PC-3 (cell line): ENCODE measurements at regions not wholly inside any gene's neighbourhood (a gene's known extent, or its start where the extent isn't known, plus 50 kb on each side); places are given as distances from the start of the nearest gene placed in this dataset.

Source experiments
- ATAC-seq: fragments of 200-7000 bp; cut with Tn5 transposase; 2 replicates; pipeline ENCODE4 v1.9.1; 2020; ENCODE audit warnings: mild to moderate bottlenecking, moderate library complexity
- BruUV-seq: library from RNA; stranded (reverse); fragments of 400-500 nt; replicated peaks from 2 replicates; lab custom pipeline; 2021; lab: Mats Ljungman, UMichigan
- CTCF ChIA-PET: fragments of 300-600 bp; sonication (Branson Sonifier 250); formaldehyde crosslinking; loops from one replicate; lab custom pipeline; 2022; ENCODE audit warnings: antibody characterized with exemption; lab: Charles Lee
- POLR2A ChIA-PET: fragments of 300-600 bp; sonication (Branson Sonifier 250); formaldehyde crosslinking; loops from one replicate; lab custom pipeline; 2022; ENCODE audit warnings: antibody characterized with exemption; ENCODE audit not compliant: unreplicated experiment; lab: Charles Lee
- DNase-seq: peaks from one replicate; pipeline ENCODE4 v3.0.0-alpha.2; 2015
- H2AFZ ChIP-seq: fragments of 300-600 bp; sonication (generic); 2 replicates; pipeline ENCODE4 v1.6.0; 2016; ENCODE audit warnings: antibody characterized with exemption, low read length
- H3F3A ChIP-seq: fragments of 300-600 bp; sonication (generic); one replicate; pipeline ENCODE4 v1.6.0; 2017; ENCODE audit warnings: antibody characterized with exemption, low read length, control low read depth, mild to moderate bottlenecking; ENCODE audit not compliant: unreplicated experiment
- H3K27ac ChIP-seq: fragments of 300-600 bp; sonication (generic); 2 replicates; pipeline ENCODE4 v1.5.1; 2016; ENCODE audit warnings: mild to moderate bottlenecking, low read length
- H3K27me3 ChIP-seq: fragments of 300-600 bp; sonication (generic); 2 replicates; pipeline ENCODE4 v1.6.1; 2016; ENCODE audit warnings: low read length, mixed read lengths
- H3K36me3 ChIP-seq: fragments of 300-600 bp; sonication (generic); 2 replicates; pipeline ENCODE4 v1.6.1; 2016; ENCODE audit warnings: low read depth, mixed run types, low read length, mixed read lengths
- H3K4me1 ChIP-seq: fragments of 300-600 bp; sonication (generic); 2 replicates; pipeline ENCODE4 v1.5.1; 2016; ENCODE audit warnings: low read length; ENCODE audit not compliant: insufficient read depth
- H3K4me2 ChIP-seq: fragments of 300-600 bp; sonication (generic); 2 replicates; pipeline ENCODE4 v1.6.0; 2016; ENCODE audit warnings: low read length
- H3K4me3 ChIP-seq: fragments of 300-600 bp; sonication (generic); 2 replicates; pipeline ENCODE4 v1.5.1; 2016; ENCODE audit warnings: mild to moderate bottlenecking, low read length, mixed read lengths
- H3K79me2 ChIP-seq: fragments of 300-600 bp; sonication (generic); 2 replicates; pipeline ENCODE4 v1.6.1; 2017; ENCODE audit warnings: low read length, mixed read lengths
- H3K9ac ChIP-seq: fragments of 300-600 bp; sonication (generic); 2 replicates; pipeline ENCODE4 v1.6.0; 2016; ENCODE audit warnings: mild to moderate bottlenecking, low read length
- H3K9me2 ChIP-seq: fragments of 300-600 bp; sonication (generic); replicated peaks from 2 replicates; pipeline ENCODE4 v1.6.1; 2016; ENCODE audit warnings: mixed run types, low read length, mixed read lengths
- H3K9me3 ChIP-seq: fragments of 300-600 bp; sonication (generic); 2 replicates; pipeline ENCODE4 v1.6.1; 2016; ENCODE audit warnings: low read length, mixed read lengths
- H4K20me1 ChIP-seq: fragments of 300-600 bp; sonication (generic); 2 replicates; pipeline ENCODE4 v1.6.1; 2016; ENCODE audit warnings: low read length, mixed read lengths
- CTCF ChIP-seq: fragments of 300-600 bp; sonication (generic); conservative IDR thresholded peaks from 2 replicates; pipeline ENCODE4 v1.5.1; 2017; ENCODE audit warnings: antibody characterized with exemption, low read depth, mild to moderate bottlenecking, low read length
- EZH2 ChIP-seq: fragments of 300-600 bp; sonication (generic); IDR thresholded peaks from one replicate; pipeline ENCODE4 v1.6.1; 2017; ENCODE audit warnings: antibody characterized with exemption, mild to moderate bottlenecking, low read length; ENCODE audit not compliant: unreplicated experiment
- EZH2phosphoT487 ChIP-seq: fragments of 300-600 bp; sonication (generic); IDR thresholded peaks from 2 replicates; pipeline ENCODE4 v1.6.1; 2018; ENCODE audit warnings: mild to moderate bottlenecking, antibody characterized with exemption, low read length, borderline replicate concordance
- intact Hi-C: fragments of 100-400 bp; cut with micrococcal nuclease; formaldehyde crosslinking; loops from 2 replicates; pipeline ENCODE4 v1.9.0; 2023

GRCh38 chr10:132993271-132994184 is 51.2 kb upstream of the CFAP46 start:
- ChIA-PET CTCF (no interaction called here), POLR2A (no interaction called here)
- Histone ChIP-seq H4K20me1 (no peaks in the 10 kb centered on the region), H3K9ac (no peak overlapping the region), H2AFZ (no peak overlapping the region), H3K79me2 (no peaks in the 10 kb centered on the region), H3K4me3 (no peak overlapping the region), H3F3A (no peaks in the 10 kb centered on the region), H3K4me2 (no peak overlapping the region), H3K36me3 (no peaks in the 10 kb centered on the region), H3K4me1 (no peaks in the 10 kb centered on the region), H3K9me2 (no peaks in the 10 kb centered on the region), H3K27me3 (peaks cover 38% of the 10 kb centered on the region), H3K9me3 (no peaks in the 10 kb centered on the region), H3K27ac (no peak overlapping the region)
- no peak for ATAC-seq
- DNase-seq = no peak
- no TSS peak for BruUV-seq
- intact Hi-C loops = no loop called here
- no peak for TF ChIP-seq EZH2
- TF ChIP-seq EZH2phosphoT487 = no peak
- TF ChIP-seq CTCF = no peak

GRCh38 chr10:132992433-132993215 is 50.3 kb upstream of the CFAP46 start:
- CTCF ChIA-PET = no interaction called here
- H3K79me2 ChIP-seq = no peaks in the 10 kb centered on the region
- intact Hi-C loops = no loop called here
- no peaks in the 10 kb centered on the region for H3K36me3 ChIP-seq
- no peak overlapping the region for H3K27ac ChIP-seq
- H4K20me1 ChIP-seq = no peaks in the 10 kb centered on the region
- ATAC-seq = no peak
- TF ChIP-seq EZH2 (no peak), EZH2phosphoT487 (no peak), CTCF (no peak)
- H3K4me1 ChIP-seq = no peaks in the 10 kb centered on the region
- H3K9me3 ChIP-seq = no peaks in the 10 kb centered on the region
- H3K27me3 ChIP-seq = peaks cover 29% of the 10 kb centered on the region
- POLR2A ChIA-PET = no interaction called here
- no peaks in the 10 kb centered on the region for H3F3A ChIP-seq
- H2AFZ ChIP-seq = no peak overlapping the region
- BruUV-seq = no TSS peak
- H3K4me3 ChIP-seq = no peak overlapping the region
- no peak for DNase-seq
- H3K9me2 ChIP-seq = no peaks in the 10 kb centered on the region
- no peak overlapping the region for H3K9ac ChIP-seq
- no peak overlapping the region for H3K4me2 ChIP-seq
